ENCODE measurements at regions not wholly inside any gene's neighbourhood (a gene's known extent, or its start where the extent isn't known, plus 50 kb on each side); places are given as distances from the start of the nearest gene placed in this dataset.

GRCh38 chr1:5221451-5221850 is 567.0 kb downstream of the AJAP1 start:
- no peaks in the 10 kb centered on the region for H3K36me3 ChIP-seq
- H3K27ac ChIP-seq, result no peak overlapping the region
- DNase-seq (ENCODE audit: low spot score in 2 of 2), result no peak
- TF ChIP-seq CTCF (IDR thresholded peaks at IDR 0.05), result no peak
- H3K9me3 ChIP-seq, result no peaks in the 10 kb centered on the region
- H3K4me1 ChIP-seq, result no peaks in the 10 kb centered on the region
- peaks cover 0 to 64% of the 10 kb centered on the region in 2 donors for H3K27me3 ChIP-seq
- no peak overlapping the region for H3K4me3 ChIP-seq
- intact Hi-C loops (cut with DNase I; ENCODE audit: low total_unique reads), result no loop called here

DNA sequence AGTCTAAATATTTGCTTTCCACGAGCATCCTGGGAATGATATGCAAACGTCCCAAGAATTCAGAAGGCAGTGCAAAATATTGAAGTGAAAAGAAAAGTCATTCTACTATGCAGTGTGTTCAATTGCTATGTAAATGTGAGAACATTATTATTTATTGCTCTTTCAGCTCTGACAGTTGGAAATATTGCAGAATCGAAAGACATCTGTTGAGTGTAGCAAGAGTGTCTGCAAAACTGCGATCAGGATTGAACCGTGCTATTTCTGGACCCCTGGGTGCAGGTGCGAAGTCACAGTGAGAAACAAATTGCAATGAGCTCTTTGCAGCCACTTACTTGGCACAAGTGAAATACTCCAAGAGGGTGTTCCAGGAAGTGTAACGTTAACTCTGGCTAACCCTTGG is 566.4 kb downstream of the AJAP1 start:
- no peaks in the 10 kb centered on the region for H3K36me3 ChIP-seq
- H3K27me3 ChIP-seq, result peaks cover 0 to 61% of the 10 kb centered on the region in 2 donors
- no peak overlapping the region for H3K4me3 ChIP-seq
- TF ChIP-seq POLR2A (IDR thresholded peaks at IDR 0.05), result no peak
- TF ChIP-seq CTCF (IDR thresholded peaks at IDR 0.05), result no peak
- no peak for TF ChIP-seq POLR2AphosphoS5 (IDR thresholded peaks at IDR 0.05)
- no peaks in the 10 kb centered on the region for H3K9me3 ChIP-seq
- DNase-seq (ENCODE audit: low spot score in 2 of 2), result no peak
- intact Hi-C loops (cut with DNase I; ENCODE audit: low total_unique reads), result no loop called here
- H3K27ac ChIP-seq, result no peak overlapping the region
- no peaks in the 10 kb centered on the region for H3K4me1 ChIP-seq

- Histone ChIP-seq H3K4me3 (no peak overlapping the region), H3K4me1 (no peaks in the 10 kb centered on the region), H3K9me3 (no peaks in the 10 kb centered on the region), H3K27ac (no peak overlapping the region), H3K36me3 (no peaks in the 10 kb centered on the region), H3K27me3 (peaks cover 0 to 61% of the 10 kb centered on the region in 2 donors)
- TF ChIP-seq POLR2AphosphoS5 (IDR thresholded peaks at IDR 0.05), result no peak
- TF ChIP-seq POLR2A (IDR thresholded peaks at IDR 0.05), result no peak
- no peak for TF ChIP-seq CTCF (IDR thresholded peaks at IDR 0.05)
- DNase-seq (ENCODE audit: low spot score in 2 of 2), result no peak
- intact Hi-C loops (cut with DNase I; ENCODE audit: low total_unique reads), result no loop called here
These were observed 566.0 kb downstream of the AJAP1 start for GRCh38 chr1:5220421-5220820.

- Histone ChIP-seq H3K27me3 (peaks cover 0 to 6% of the 10 kb centered on the region in 2 donors), H3K9me3 (no peaks in the 10 kb centered on the region), H3K36me3 (no peaks in the 10 kb centered on the region), H3K4me1 (no peaks in the 10 kb centered on the region), H3K27ac (no peak overlapping the region), H3K4me3 (no peak overlapping the region)
- no peak for DNase-seq (ENCODE audit: low spot score in 2 of 2)
- TF ChIP-seq POLR2AphosphoS5 (IDR thresholded peaks at IDR 0.05), result no peak
- TF ChIP-seq CTCF (IDR thresholded peaks at IDR 0.05), result no peak
- no peak for TF ChIP-seq POLR2A (IDR thresholded peaks at IDR 0.05)
- intact Hi-C loops (cut with DNase I; ENCODE audit: low total_unique reads), result no loop called here
These were observed 545.6 kb downstream of the AJAP1 start for GRCh38 chr1:5200006-5200405.

DNA sequence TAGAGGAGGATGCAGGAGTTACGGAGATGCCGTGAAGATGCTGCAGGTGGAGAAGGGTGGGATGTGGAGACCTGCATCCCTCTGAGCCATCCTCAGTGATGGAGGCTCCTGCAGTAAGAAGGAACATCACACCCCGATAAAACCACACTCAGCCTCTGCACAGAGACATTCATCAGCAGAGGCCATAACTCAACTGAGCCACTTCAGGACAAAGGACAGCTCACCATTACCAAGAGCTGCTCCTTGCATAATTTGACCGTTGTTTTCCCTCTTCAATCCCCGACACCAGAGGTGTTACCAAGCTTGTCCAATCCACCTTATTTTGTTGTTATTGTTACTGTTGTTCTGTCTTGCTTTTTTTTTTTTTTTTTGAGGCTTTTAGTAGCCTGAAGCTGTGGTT is 543.9 kb downstream of the AJAP1 start:
- Histone ChIP-seq H3K4me3 (no peak overlapping the region), H3K27ac (no peak overlapping the region), H3K9me3 (no peaks in the 10 kb centered on the region), H3K36me3 (no peaks in the 10 kb centered on the region), H3K4me1 (no peaks in the 10 kb centered on the region), H3K27me3 (peaks cover 0 to 6% of the 10 kb centered on the region in 2 donors)
- TF ChIP-seq POLR2AphosphoS5 (IDR thresholded peaks at IDR 0.05) (no peak), POLR2A (IDR thresholded peaks at IDR 0.05) (no peak), CTCF (IDR thresholded peaks at IDR 0.05) (no peak)
- intact Hi-C loops (cut with DNase I; ENCODE audit: low total_unique reads), result no loop called here
- no peak for DNase-seq (ENCODE audit: low spot score in 2 of 2)

All from breast epithelium (tissue), 4 donors.